Fibroblast of lung (primary cell): ENCODE measurements at regions not wholly inside any gene's neighbourhood (a gene's known extent, or its start where the extent isn't known, plus 50 kb on each side); places are given as distances from the start of the nearest gene placed in this dataset.
A peak's percentile ranks its signal among the peaks of the same experiment; 100 is the strongest.

Experiments
- DNase-seq, 2 donors: peaks; one replicate each; pipeline versions ENCODE4 v3.0.0 to v3.0.0-alpha.2; 2010; ENCODE audit warnings: low read depth in 2 of 2
- H2AFZ ChIP-seq: 2 replicates; pipeline ENCODE4 v1.5.1; 2012; ENCODE audit warnings: low read length, control low read depth, inconsistent platforms
- H3K27ac ChIP-seq: 2 replicates; pipeline ENCODE4 v1.5.1; 2011; ENCODE audit warnings: low read length, control low read depth; ENCODE audit not compliant: insufficient read depth
- H3K27me3 ChIP-seq: 2 replicates; pipeline ENCODE4 v1.5.1; 2011; ENCODE audit warnings: mild to moderate bottlenecking, low read length; ENCODE audit not compliant: control insufficient read depth, insufficient read depth
- H3K36me3 ChIP-seq: 2 replicates; pipeline ENCODE4 v1.5.1; 2011; ENCODE audit warnings: low read length; ENCODE audit not compliant: control insufficient read depth, insufficient read depth
- H3K4me1 ChIP-seq: 2 replicates; pipeline ENCODE4 v1.5.1; 2011; ENCODE audit warnings: low read length; ENCODE audit not compliant: control insufficient read depth, insufficient read depth; ENCODE audit errors: extremely low read depth
- H3K4me2 ChIP-seq: 2 replicates; pipeline ENCODE4 v1.5.1; 2011; ENCODE audit warnings: low read length, control low read depth; ENCODE audit not compliant: insufficient read depth; ENCODE audit errors: extremely low read depth
- H3K4me3 ChIP-seq, 4 experiments: fragments of 200-600 bp in 1 of 4; sonication (generic) in 1 of 4; replicated peaks in 1 of 4; 2 replicates each; pipeline ENCODE4 v1.5.1; 2011 to 2016; ENCODE audit warnings: low read length in 4 of 4, low read depth in 3 of 4, mild to moderate bottlenecking in 3 of 4, control low read depth in 2 of 4, inconsistent platforms in 1 of 4, mixed read lengths in 1 of 4; ENCODE audit not compliant: insufficient read depth in 1 of 4; ENCODE audit errors: control extremely low read depth in 1 of 4
- H3K79me2 ChIP-seq: 2 replicates; pipeline ENCODE4 v1.5.1; 2012; ENCODE audit warnings: mild to moderate bottlenecking, low read length, inconsistent platforms; ENCODE audit not compliant: control insufficient read depth, insufficient read depth
- H3K9ac ChIP-seq: 2 replicates; pipeline ENCODE4 v1.5.1; 2011; ENCODE audit warnings: mild to moderate bottlenecking, low read length, control low read depth; ENCODE audit not compliant: insufficient read depth
- H3K9me3 ChIP-seq: 2 replicates; pipeline ENCODE4 v1.5.1; 2012; ENCODE audit warnings: low read depth, low read length; ENCODE audit not compliant: control insufficient read depth, insufficient read depth
- H4K20me1 ChIP-seq: 2 replicates; pipeline ENCODE4 v1.5.1; 2011; ENCODE audit warnings: low read length; ENCODE audit not compliant: control insufficient read depth, insufficient read depth; ENCODE audit errors: extremely low read depth
- EZH2 ChIP-seq: IDR thresholded peaks from 2 replicates; pipeline ENCODE4 v1.5.1; 2012; ENCODE audit warnings: low read length, control low read depth, mild to moderate bottlenecking; ENCODE audit errors: missing control alignments
- TF ChIP-seq, protein P1 (sequence below), 2 donors: IDR thresholded peaks in 1 of 2; conservative IDR thresholded peaks in 1 of 2; 1 replicate in 1 of 2; 2 replicates in 1 of 2; pipeline ENCODE4 v1.5.1; 2011 to 2012; ENCODE audit warnings: low read length in 2 of 2, control low read depth in 1 of 2, inconsistent platforms in 1 of 2, low read depth in 1 of 2, mild to moderate bottlenecking in 1 of 2

DNA sequence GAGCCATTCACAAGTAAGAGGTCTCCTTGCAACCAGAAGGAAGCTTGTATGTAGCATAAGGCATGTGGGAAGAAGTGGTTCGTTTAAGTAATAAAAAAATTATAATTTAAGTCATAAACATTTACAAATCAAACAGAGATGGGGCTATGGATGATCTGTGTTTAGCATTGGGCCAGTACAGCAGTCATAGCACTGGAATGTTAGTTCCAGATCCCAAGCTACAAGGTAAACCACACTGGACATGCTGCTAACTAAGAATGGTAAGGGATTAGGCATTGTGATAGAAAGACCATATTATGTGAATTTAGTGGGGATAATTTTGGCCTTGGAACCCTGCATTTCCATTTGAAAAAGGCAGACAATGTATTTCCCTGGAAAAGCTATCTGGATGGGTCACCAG, 170.4 kb upstream of the KCNN2 start:
- H3K27me3 ChIP-seq, result no peaks in the 10 kb centered on the region
- no peak overlapping the region for H3K9ac ChIP-seq
- no peaks in the 10 kb centered on the region for H4K20me1 ChIP-seq
- no peak overlapping the region for H2AFZ ChIP-seq
- DNase-seq, result no peak
- no peak overlapping the region for H3K4me3 ChIP-seq
- no peaks in the 10 kb centered on the region for H3K36me3 ChIP-seq
- no peaks in the 10 kb centered on the region for H3K79me2 ChIP-seq
- H3K9me3 ChIP-seq, result no peaks in the 10 kb centered on the region
- TF ChIP-seq, protein P1, sequence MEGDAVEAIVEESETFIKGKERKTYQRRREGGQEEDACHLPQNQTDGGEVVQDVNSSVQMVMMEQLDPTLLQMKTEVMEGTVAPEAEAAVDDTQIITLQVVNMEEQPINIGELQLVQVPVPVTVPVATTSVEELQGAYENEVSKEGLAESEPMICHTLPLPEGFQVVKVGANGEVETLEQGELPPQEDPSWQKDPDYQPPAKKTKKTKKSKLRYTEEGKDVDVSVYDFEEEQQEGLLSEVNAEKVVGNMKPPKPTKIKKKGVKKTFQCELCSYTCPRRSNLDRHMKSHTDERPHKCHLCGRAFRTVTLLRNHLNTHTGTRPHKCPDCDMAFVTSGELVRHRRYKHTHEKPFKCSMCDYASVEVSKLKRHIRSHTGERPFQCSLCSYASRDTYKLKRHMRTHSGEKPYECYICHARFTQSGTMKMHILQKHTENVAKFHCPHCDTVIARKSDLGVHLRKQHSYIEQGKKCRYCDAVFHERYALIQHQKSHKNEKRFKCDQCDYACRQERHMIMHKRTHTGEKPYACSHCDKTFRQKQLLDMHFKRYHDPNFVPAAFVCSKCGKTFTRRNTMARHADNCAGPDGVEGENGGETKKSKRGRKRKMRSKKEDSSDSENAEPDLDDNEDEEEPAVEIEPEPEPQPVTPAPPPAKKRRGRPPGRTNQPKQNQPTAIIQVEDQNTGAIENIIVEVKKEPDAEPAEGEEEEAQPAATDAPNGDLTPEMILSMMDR (conservative IDR thresholded peaks at IDR 0.05 in 1 of 2, IDR thresholded peaks at IDR 0.05 in 1 of 2; ENCODE audit: low read depth in 1 of 2, low read length in 2 of 2), result no peak
- TF ChIP-seq EZH2, result no peak
- no peaks in the 10 kb centered on the region for H3K4me1 ChIP-seq
- no peak overlapping the region for H3K27ac ChIP-seq
- no peak overlapping the region for H3K4me2 ChIP-seq

DNA sequence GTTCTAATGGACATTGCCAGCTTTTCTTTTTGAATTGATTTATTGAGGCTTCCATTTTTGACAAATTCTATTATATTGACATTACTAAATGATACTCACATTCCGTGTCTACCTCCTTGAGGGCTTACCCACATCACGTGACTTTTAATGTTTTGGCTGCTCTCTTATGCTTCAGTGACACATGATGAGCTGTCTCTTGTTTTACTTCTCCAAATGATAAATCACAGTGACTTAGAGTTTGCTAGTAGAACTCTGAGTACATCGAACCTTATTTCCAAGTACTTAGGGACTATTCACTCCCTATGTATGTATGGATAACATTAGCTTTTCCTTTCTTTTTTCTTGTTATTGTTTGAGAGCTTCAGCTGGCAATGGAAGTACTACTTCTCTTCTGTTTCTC, 169.8 kb upstream of the KCNN2 start:
- no peak overlapping the region for H3K4me2 ChIP-seq

DNA sequence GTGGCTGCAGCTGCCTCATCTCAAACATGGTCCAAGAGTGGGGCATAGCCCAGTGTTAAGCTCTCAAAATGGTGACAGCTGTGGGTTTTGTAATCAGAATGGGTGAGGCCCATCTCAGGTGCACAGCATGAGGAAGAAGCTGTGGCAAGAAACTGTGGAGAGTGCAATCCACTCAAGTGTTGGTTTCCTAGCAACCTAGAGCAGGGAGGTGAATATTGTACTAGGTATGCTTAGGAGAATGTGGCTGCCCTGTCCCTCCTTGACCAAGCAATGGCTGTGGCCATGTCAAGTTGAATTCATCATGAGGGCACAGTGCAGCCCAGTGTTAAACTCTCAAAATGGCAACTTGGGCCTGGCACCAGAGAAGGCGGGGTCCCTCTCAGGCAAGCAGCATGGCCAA, 160.5 kb upstream of the KCNN2 start:
- Histone ChIP-seq H3K4me1 (no peaks in the 10 kb centered on the region), H3K4me2 (no peak overlapping the region), H3K36me3 (no peaks in the 10 kb centered on the region), H3K27ac (no peak overlapping the region), H4K20me1 (no peaks in the 10 kb centered on the region), H3K9me3 (no peaks in the 10 kb centered on the region), H2AFZ (no peak overlapping the region), H3K9ac (no peak overlapping the region), H3K79me2 (no peaks in the 10 kb centered on the region), H3K4me3 (no peak overlapping the region), H3K27me3 (no peaks in the 10 kb centered on the region)
- TF ChIP-seq, protein P1 (conservative IDR thresholded peaks at IDR 0.05 in 1 of 2, IDR thresholded peaks at IDR 0.05 in 1 of 2; ENCODE audit: low read depth in 1 of 2, low read length in 2 of 2), result no peak
- TF ChIP-seq EZH2, result no peak
- no peak for DNase-seq

More for the DNA sequence above, 169.8 kb upstream of the KCNN2 start:
- H3K36me3 ChIP-seq, result no peaks in the 10 kb centered on the region
- H3K79me2 ChIP-seq, result no peaks in the 10 kb centered on the region
- no peak overlapping the region for H2AFZ ChIP-seq
- no peaks in the 10 kb centered on the region for H4K20me1 ChIP-seq
- no peak for TF ChIP-seq EZH2
- TF ChIP-seq, protein P1 (conservative IDR thresholded peaks at IDR 0.05 in 1 of 2, IDR thresholded peaks at IDR 0.05 in 1 of 2; ENCODE audit: low read depth in 1 of 2, low read length in 2 of 2), result no peak
- no peak overlapping the region for H3K27ac ChIP-seq
- DNase-seq, result peak; percentile 51 to 64
- H3K9ac ChIP-seq, result no peak overlapping the region
- no peaks in the 10 kb centered on the region for H3K9me3 ChIP-seq
- no peaks in the 10 kb centered on the region for H3K4me1 ChIP-seq
- no peaks in the 10 kb centered on the region for H3K27me3 ChIP-seq
- H3K4me3 ChIP-seq, result no peak overlapping the region
